Sigmoid colon (tissue), 4 donors: ENCODE measurements at regions not wholly inside any gene's neighbourhood (a gene's known extent, or its start where the extent isn't known, plus 50 kb on each side); places are given as distances from the start of the nearest gene placed in this dataset.

Source experiments
- POLR2A ChIP-seq, 2 donors: fragments of 450-650 bp; IDR thresholded peaks; one replicate each; pipeline ENCODE4 v1.6.1; 2016; ENCODE audit warnings: antibody characterized with exemption in 2 of 2, mild to moderate bottlenecking in 2 of 2, moderate library complexity in 2 of 2
- POLR2AphosphoS5 ChIP-seq, 4 donors: sonication (generic); formaldehyde crosslinking; IDR thresholded peaks; one replicate each; pipeline ENCODE4 v1.6.1; 2017; ENCODE audit warnings: antibody characterized with exemption in 4 of 4
- TF ChIP-seq, protein P1 (sequence below), 4 experiments: fragments of 450-650 bp in 3 of 4; fragments of 200-600 bp in 1 of 4; IDR thresholded peaks; one replicate each; pipeline ENCODE4 v1.5.1; 2016 to 2019; ENCODE audit warnings: antibody characterized with exemption in 4 of 4, mild to moderate bottlenecking in 3 of 4, moderate library complexity in 2 of 4

DNA sequence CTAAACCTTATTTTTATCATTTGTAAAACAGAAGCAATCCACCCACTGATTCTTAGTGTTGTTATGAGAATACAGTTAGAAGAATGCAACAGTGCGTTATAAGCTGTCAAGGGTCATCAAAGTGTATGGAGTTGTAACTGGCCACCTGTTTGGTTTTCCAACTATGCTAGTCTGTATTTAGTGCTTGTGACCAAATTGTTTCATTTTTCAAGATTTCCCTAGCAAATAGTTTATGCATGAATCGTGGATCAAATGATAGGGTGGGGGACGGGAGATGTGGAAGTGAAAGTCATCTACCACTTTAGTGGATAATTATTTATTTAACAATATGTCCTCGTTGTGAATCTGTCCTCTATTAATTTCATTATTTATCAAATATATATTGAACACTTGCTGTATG is 175.4 kb upstream of the HDDC2 start:
- TF ChIP-seq, protein P1, sequence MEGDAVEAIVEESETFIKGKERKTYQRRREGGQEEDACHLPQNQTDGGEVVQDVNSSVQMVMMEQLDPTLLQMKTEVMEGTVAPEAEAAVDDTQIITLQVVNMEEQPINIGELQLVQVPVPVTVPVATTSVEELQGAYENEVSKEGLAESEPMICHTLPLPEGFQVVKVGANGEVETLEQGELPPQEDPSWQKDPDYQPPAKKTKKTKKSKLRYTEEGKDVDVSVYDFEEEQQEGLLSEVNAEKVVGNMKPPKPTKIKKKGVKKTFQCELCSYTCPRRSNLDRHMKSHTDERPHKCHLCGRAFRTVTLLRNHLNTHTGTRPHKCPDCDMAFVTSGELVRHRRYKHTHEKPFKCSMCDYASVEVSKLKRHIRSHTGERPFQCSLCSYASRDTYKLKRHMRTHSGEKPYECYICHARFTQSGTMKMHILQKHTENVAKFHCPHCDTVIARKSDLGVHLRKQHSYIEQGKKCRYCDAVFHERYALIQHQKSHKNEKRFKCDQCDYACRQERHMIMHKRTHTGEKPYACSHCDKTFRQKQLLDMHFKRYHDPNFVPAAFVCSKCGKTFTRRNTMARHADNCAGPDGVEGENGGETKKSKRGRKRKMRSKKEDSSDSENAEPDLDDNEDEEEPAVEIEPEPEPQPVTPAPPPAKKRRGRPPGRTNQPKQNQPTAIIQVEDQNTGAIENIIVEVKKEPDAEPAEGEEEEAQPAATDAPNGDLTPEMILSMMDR (IDR thresholded peaks at IDR 0.05) = no peak
- TF ChIP-seq POLR2A (IDR thresholded peaks at IDR 0.05) (no peak), POLR2AphosphoS5 (IDR thresholded peaks at IDR 0.05) (no peak)
